CMK (cell line): ENCODE measurements at regions not wholly inside any gene's neighbourhood (a gene's known extent, or its start where the extent isn't known, plus 50 kb on each side); places are given as distances from the start of the nearest gene placed in this dataset.
A peak's percentile ranks its signal among the peaks of the same experiment; 100 is the strongest.

Experiments
- DNase-seq: peaks from one replicate; pipeline ENCODE4 v3.0.0-alpha.2; 2010; ENCODE audit warnings: low read depth

- DNase-seq = no peak
These were observed 256.4 kb upstream of the SOX21 start for GRCh38 chr13:94968757-94969086.

- no peak for DNase-seq
These were observed 255.9 kb upstream of the SOX21 start for GRCh38 chr13:94968040-94968756.

GRCh38 chr13:94967183-94968039, 255.1 kb upstream of the SOX21 start:
- no peak for DNase-seq

- DNase-seq = no peak
These were observed 254.1 kb upstream of the SOX21 start for GRCh38 chr13:94966422-94966955.

GRCh38 chr13:94959626-94960025, 247.3 kb upstream of the SOX21 start:
- DNase-seq = no peak

GRCh38 chr13:94956417-94957110, 244.2 kb upstream of the SOX21 start:
- DNase-seq = no peak

GRCh38 chr13:94952787-94953186, 240.4 kb upstream of the SOX21 start:
- DNase-seq = no peak

- peak; percentile 14 for DNase-seq
These were observed 238.0 kb upstream of the SOX21 start for GRCh38 chr13:94950303-94950702.

GRCh38 chr13:94947965-94948371, 235.6 kb upstream of the SOX21 start:
- no peak for DNase-seq

GRCh38 chr13:94947392-94947791, 235.0 kb upstream of the SOX21 start:
- no peak for DNase-seq

- no peak for DNase-seq
These were observed 233.7 kb upstream of the SOX21 start for GRCh38 chr13:94946039-94946438.

GRCh38 chr13:94938124-94938523, 225.8 kb upstream of the SOX21 start:
- DNase-seq = no peak

GRCh38 chr13:94936633-94937032, 224.3 kb upstream of the SOX21 start:
- DNase-seq = no peak

- no peak for DNase-seq
These were observed 221.6 kb upstream of the SOX21 start for GRCh38 chr13:94933936-94934335.

GRCh38 chr13:94933230-94933751, 220.9 kb upstream of the SOX21 start:
- DNase-seq = no peak

- no peak for DNase-seq
These were observed 215.9 kb upstream of the SOX21 start for GRCh38 chr13:94928127-94928775.

- no peak for DNase-seq
These were observed 212.9 kb upstream of the SOX21 start for GRCh38 chr13:94925263-94925662.

GRCh38 chr13:94921181-94921580, 208.8 kb upstream of the SOX21 start:
- no peak for DNase-seq

- no peak for DNase-seq
These were observed 208.2 kb upstream of the SOX21 start for GRCh38 chr13:94920578-94920977.

- DNase-seq = no peak
These were observed 205.5 kb upstream of the SOX21 start for GRCh38 chr13:94917824-94918223.

- no peak for DNase-seq
These were observed 202.6 kb upstream of the SOX21 start for GRCh38 chr13:94914895-94915294.

- DNase-seq = no peak
These were observed 194.3 kb upstream of the SOX21 start for GRCh38 chr13:94906605-94907004.
